Testis (tissue), 2 donors: ENCODE measurements at regions not wholly inside any gene's neighbourhood (a gene's known extent, or its start where the extent isn't known, plus 50 kb on each side); places are given as distances from the start of the nearest gene placed in this dataset.

Experiments
- POLR2A ChIP-seq: fragments of 450-650 bp; IDR thresholded peaks from one replicate; pipeline ENCODE4 v1.6.1; 2017; ENCODE audit warnings: antibody characterized with exemption, mild to moderate bottlenecking, moderate library complexity
- TF ChIP-seq, protein P1 (sequence below), 3 experiments: fragments of 450-650 bp in 2 of 3; fragments of 200-600 bp in 1 of 3; sonication (generic) in 1 of 3; IDR thresholded peaks; one replicate each; pipeline ENCODE4 v1.5.1; 2016 to 2019; ENCODE audit warnings: antibody characterized with exemption in 3 of 3, mild to moderate bottlenecking in 2 of 3, moderate library complexity in 1 of 3

DNA sequence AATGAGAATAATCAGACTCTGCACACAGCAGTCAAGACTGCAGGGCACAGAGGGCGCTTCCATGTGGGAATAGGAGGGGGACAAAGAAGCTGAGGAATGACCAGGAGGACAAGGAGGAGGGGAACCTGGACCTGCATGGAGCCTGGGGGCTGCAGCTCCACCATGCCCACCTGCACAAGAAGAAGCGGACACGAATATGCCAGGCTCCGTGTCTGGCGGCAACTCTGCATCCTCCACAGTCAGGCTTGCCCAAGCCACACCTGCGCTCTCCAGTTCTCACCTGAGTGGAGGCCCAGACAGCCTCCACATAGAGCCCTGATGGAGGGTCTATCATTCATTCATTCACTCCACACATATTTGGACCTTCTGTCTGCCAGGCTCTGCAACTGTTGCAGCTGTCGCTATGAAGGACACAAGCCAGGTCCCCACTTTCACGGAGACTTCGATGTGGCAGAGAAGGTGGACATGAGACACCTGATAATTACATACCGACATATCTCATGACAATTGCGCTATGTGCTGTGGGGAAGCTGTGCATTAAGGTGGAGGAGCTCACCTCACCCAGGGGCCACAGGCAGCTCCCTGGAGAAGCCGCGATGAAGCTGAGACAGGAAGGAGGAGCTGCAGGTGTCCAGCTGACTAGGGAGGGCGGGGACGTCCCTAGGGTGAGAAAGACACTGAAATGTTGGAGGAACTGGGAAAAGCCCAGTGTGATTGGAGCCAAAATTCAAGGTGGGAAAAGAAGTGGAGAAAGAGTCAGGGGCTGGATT lies 159.2 kb downstream of the INHBB start:
- TF ChIP-seq, protein P1, sequence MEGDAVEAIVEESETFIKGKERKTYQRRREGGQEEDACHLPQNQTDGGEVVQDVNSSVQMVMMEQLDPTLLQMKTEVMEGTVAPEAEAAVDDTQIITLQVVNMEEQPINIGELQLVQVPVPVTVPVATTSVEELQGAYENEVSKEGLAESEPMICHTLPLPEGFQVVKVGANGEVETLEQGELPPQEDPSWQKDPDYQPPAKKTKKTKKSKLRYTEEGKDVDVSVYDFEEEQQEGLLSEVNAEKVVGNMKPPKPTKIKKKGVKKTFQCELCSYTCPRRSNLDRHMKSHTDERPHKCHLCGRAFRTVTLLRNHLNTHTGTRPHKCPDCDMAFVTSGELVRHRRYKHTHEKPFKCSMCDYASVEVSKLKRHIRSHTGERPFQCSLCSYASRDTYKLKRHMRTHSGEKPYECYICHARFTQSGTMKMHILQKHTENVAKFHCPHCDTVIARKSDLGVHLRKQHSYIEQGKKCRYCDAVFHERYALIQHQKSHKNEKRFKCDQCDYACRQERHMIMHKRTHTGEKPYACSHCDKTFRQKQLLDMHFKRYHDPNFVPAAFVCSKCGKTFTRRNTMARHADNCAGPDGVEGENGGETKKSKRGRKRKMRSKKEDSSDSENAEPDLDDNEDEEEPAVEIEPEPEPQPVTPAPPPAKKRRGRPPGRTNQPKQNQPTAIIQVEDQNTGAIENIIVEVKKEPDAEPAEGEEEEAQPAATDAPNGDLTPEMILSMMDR (IDR thresholded peaks at IDR 0.05), result no peak
- TF ChIP-seq POLR2A, result no peak
